Endothelial cell of umbilical vein (primary cell): ENCODE measurements at regions not wholly inside any gene's neighbourhood (a gene's known extent, or its start where the extent isn't known, plus 50 kb on each side); places are given as distances from the start of the nearest gene placed in this dataset.

Source experiments
- BruUV-seq: library from RNA; stranded (reverse); fragments of 400-500 nt; replicated peaks from 2 replicates; lab custom pipeline; 2021; lab: Mats Ljungman, UMichigan
- CTCF ChIA-PET: fragments of 300-600, 350-600 bp; sonication (Branson Sonifier 250); formaldehyde crosslinking; loops from one replicate; lab custom pipeline; 2021; ENCODE audit warnings: antibody characterized with exemption, inconsistent platforms; lab: Charles Lee
- POLR2A ChIA-PET: fragments of 300-600, 350-600 bp; sonication (Branson Sonifier 250); formaldehyde crosslinking; loops from one replicate; lab custom pipeline; 2021; ENCODE audit warnings: antibody characterized with exemption, inconsistent platforms; lab: Charles Lee
- DNase-seq: peaks from one replicate; pipeline ENCODE4 v3.0.0-alpha.2; 2011; ENCODE audit warnings: low read depth, low spot score
- FAIRE-seq: peaks from 2 replicates; lab custom pipeline; 2011; peaks lifted over from hg19 to GRCh38; lab: Jason Lieb, UNC
- H2AFZ ChIP-seq: 2 replicates; pipeline ENCODE4 v1.6.0; 2012; ENCODE audit warnings: low read depth, low read length, control low read depth, inconsistent platforms
- H3K27ac ChIP-seq: 2 replicates; pipeline ENCODE4 v1.5.1; 2011; ENCODE audit warnings: low read depth, mild to moderate bottlenecking, control low read depth, low read length, moderate library complexity; ENCODE audit not compliant: insufficient read depth
- H3K27me3 ChIP-seq, 2 experiments: 2 replicates each; pipeline versions ENCODE4 v1.6.0 to v1.6.1; 2011; ENCODE audit warnings: low read length in 2 of 2, mixed read lengths in 1 of 2; ENCODE audit not compliant: control insufficient read depth in 2 of 2, insufficient read depth in 2 of 2
- H3K36me3 ChIP-seq, 2 experiments: 2 replicates in 1 of 2; 3 replicates in 1 of 2; pipeline ENCODE4 v1.5.1; 2011; ENCODE audit warnings: low read length in 2 of 2, mild to moderate bottlenecking in 1 of 2, moderate library complexity in 1 of 2; ENCODE audit not compliant: control insufficient read depth in 2 of 2, insufficient read depth in 2 of 2; ENCODE audit errors: extremely low read depth in 1 of 2
- H3K4me1 ChIP-seq: 3 replicates; pipeline ENCODE4 v1.5.1; 2011; ENCODE audit warnings: mild to moderate bottlenecking, low read length; ENCODE audit not compliant: control insufficient read depth, insufficient read depth; ENCODE audit errors: extremely low read depth
- H3K4me2 ChIP-seq: 2 replicates; pipeline ENCODE4 v1.6.1; 2011; ENCODE audit warnings: low read length, control low read depth, mixed read lengths; ENCODE audit not compliant: insufficient read depth
- H3K4me3 ChIP-seq, 3 experiments: fragments of 200-600 bp in 1 of 3; sonication (generic), shearing (Covaris generic) in 1 of 3; replicated peaks in 1 of 3; 2 replicates each; pipeline ENCODE4 v1.5.1; 2011 to 2016; ENCODE audit warnings: control low read depth in 3 of 3, low read length in 3 of 3, mild to moderate bottlenecking in 2 of 3, inconsistent platforms in 1 of 3, low read depth in 1 of 3, moderate library complexity in 1 of 3; ENCODE audit not compliant: insufficient read depth in 1 of 3
- H3K79me2 ChIP-seq: 2 replicates; pipeline ENCODE4 v1.6.0; 2012; ENCODE audit warnings: low read length, inconsistent platforms; ENCODE audit not compliant: control insufficient read depth, insufficient read depth
- H3K9ac ChIP-seq: replicated peaks from 2 replicates; pipeline ENCODE3; 2011; ENCODE audit warnings: low read length, control low read depth; ENCODE audit not compliant: insufficient read depth; ENCODE audit errors: extremely low read depth
- H3K9me1 ChIP-seq: replicated peaks from 3 replicates; pipeline ENCODE4 v1.6.0; 2011; ENCODE audit warnings: mild to moderate bottlenecking, low read length; ENCODE audit not compliant: control insufficient read depth, insufficient read depth; ENCODE audit errors: extremely low read depth
- H3K9me3 ChIP-seq: replicated peaks from 2 replicates; pipeline ENCODE4 v1.5.1; 2012; ENCODE audit warnings: low read length, inconsistent platforms; ENCODE audit not compliant: control insufficient read depth, insufficient read depth
- H4K20me1 ChIP-seq: replicated peaks from 2 replicates; pipeline ENCODE3; 2011; ENCODE audit warnings: mild to moderate bottlenecking, low read length; ENCODE audit not compliant: control insufficient read depth, insufficient read depth; ENCODE audit errors: extremely low read depth
- EZH2 ChIP-seq: IDR thresholded peaks from 2 replicates; pipeline ENCODE4 v1.6.1; 2012; ENCODE audit warnings: borderline replicate concordance, low read depth, mild to moderate bottlenecking, moderate library complexity, low read length, inconsistent platforms; ENCODE audit not compliant: severe bottlenecking
- FOS ChIP-seq: IDR thresholded peaks from 2 replicates; pipeline ENCODE4 v1.6.1; 2011; ENCODE audit warnings: mild to moderate bottlenecking, low read length, moderate library complexity, borderline replicate concordance; ENCODE audit not compliant: insufficient read depth
- GATA2 ChIP-seq: IDR thresholded peaks from 2 replicates; pipeline ENCODE4 v1.7.0; 2011; ENCODE audit warnings: low read depth, mild to moderate bottlenecking, moderate library complexity, mixed read lengths, low read length; ENCODE audit not compliant: insufficient read length, insufficient read depth
- JUN ChIP-seq: IDR thresholded peaks from 2 replicates; pipeline ENCODE4 v1.6.1; 2011; ENCODE audit warnings: borderline replicate concordance, low read depth; ENCODE audit not compliant: insufficient read length, insufficient read depth
- MYC ChIP-seq: IDR thresholded peaks from one replicate; pipeline ENCODE4 v1.6.1; 2011; ENCODE audit warnings: mild to moderate bottlenecking, low read depth, low read length
- POLR2A ChIP-seq: IDR thresholded peaks from 2 replicates; pipeline ENCODE4 v1.6.1; 2012; ENCODE audit warnings: low read depth, mild to moderate bottlenecking, control low read depth, low read length
- POLR2AphosphoS5 ChIP-seq: IDR thresholded peaks from 2 replicates; pipeline ENCODE4 v1.6.1; 2012; ENCODE audit warnings: low read depth, mild to moderate bottlenecking, control low read depth, low read length, moderate library complexity; ENCODE audit not compliant: insufficient read depth
- dilution Hi-C: fragments of 300-500 bp; cut with MboI; formaldehyde crosslinking; loops from one replicate; pipeline ENCODE4 v1.15.0; 2019; ENCODE audit warnings: low sequenced_read_pairs; ENCODE audit not compliant: extremely low pct_ligation_motif_present
- intact Hi-C: fragments of 100-400 bp; cut with micrococcal nuclease; formaldehyde crosslinking; loops from one replicate; pipeline ENCODE4 v1.10.0; 2022
- TF ChIP-seq, protein P1 (sequence below), 2 donors: IDR thresholded peaks; 1 replicate in 1 of 2; 2 replicates in 1 of 2; pipeline ENCODE4 v1.5.1; 2011; ENCODE audit warnings: low read length in 2 of 2, mild to moderate bottlenecking in 2 of 2, moderate library complexity in 2 of 2, control low read depth in 1 of 2, inconsistent platforms in 1 of 2, low read depth in 1 of 2; ENCODE audit not compliant: insufficient read depth in 1 of 2; ENCODE audit errors: extremely low read depth in 1 of 2
- TF ChIP-seq, protein P2 (sequence below): IDR thresholded peaks from 2 replicates; pipeline ENCODE4 v1.6.1; 2011; ENCODE audit not compliant: insufficient read depth, insufficient read length

DNA sequence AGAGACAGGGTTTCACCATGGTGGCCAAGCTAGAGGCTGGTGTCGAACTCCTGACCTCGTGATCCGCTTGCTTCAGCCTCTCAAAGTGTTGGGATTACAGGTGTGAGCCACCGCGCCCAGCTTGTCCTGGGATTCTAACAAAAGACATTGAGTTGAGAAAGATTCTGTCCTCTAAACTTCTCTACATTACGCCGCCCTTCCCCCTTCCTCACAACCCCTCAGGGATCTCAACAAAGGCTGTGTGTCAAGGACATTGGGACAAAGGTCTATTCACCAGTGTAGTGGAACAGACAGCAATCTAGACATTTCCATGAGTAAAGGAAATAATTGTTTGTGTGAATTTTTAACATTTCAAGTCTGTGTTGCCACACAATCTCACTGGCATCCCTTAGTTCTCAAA lies 68.8 kb upstream of the KIF5B start:
- H3K27me3 ChIP-seq, result peaks cover 3 to 6% of the 10 kb centered on the region in 2 experiments
- H3K27ac ChIP-seq, result no peak overlapping the region
- no peaks in the 10 kb centered on the region for H3K79me2 ChIP-seq
- H2AFZ ChIP-seq, result no peak overlapping the region
- no TSS peak for BruUV-seq
- H3K9me3 ChIP-seq, result no peaks in the 10 kb centered on the region
- no peak for TF ChIP-seq GATA2
- TF ChIP-seq JUN, result no peak
- no peak for TF ChIP-seq FOS
- no peak for TF ChIP-seq MYC
- no peak for TF ChIP-seq EZH2
- TF ChIP-seq, protein P1, sequence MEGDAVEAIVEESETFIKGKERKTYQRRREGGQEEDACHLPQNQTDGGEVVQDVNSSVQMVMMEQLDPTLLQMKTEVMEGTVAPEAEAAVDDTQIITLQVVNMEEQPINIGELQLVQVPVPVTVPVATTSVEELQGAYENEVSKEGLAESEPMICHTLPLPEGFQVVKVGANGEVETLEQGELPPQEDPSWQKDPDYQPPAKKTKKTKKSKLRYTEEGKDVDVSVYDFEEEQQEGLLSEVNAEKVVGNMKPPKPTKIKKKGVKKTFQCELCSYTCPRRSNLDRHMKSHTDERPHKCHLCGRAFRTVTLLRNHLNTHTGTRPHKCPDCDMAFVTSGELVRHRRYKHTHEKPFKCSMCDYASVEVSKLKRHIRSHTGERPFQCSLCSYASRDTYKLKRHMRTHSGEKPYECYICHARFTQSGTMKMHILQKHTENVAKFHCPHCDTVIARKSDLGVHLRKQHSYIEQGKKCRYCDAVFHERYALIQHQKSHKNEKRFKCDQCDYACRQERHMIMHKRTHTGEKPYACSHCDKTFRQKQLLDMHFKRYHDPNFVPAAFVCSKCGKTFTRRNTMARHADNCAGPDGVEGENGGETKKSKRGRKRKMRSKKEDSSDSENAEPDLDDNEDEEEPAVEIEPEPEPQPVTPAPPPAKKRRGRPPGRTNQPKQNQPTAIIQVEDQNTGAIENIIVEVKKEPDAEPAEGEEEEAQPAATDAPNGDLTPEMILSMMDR (IDR thresholded peaks at IDR 0.05; ENCODE audit: extremely low read depth in 1 of 2, insufficient read depth in 1 of 2, low read depth in 1 of 2, low read length in 2 of 2), result no peak
- TF ChIP-seq, protein P2, sequence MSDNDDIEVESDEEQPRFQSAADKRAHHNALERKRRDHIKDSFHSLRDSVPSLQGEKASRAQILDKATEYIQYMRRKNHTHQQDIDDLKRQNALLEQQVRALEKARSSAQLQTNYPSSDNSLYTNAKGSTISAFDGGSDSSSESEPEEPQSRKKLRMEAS, result no peak
- no peak for TF ChIP-seq POLR2AphosphoS5
- no peak for TF ChIP-seq POLR2A
- dilution Hi-C loops, result no loop called here
- FAIRE-seq (no peak), DNase-seq (no peak)
- H4K20me1 ChIP-seq, result no peaks in the 10 kb centered on the region
- no peak overlapping the region for H3K9ac ChIP-seq
- no peaks in the 10 kb centered on the region for H3K4me1 ChIP-seq
- ChIA-PET CTCF (no interaction called here), POLR2A (interaction anchor here (0.7 kb wide), 1 partner anchor 367 kb away, joined by 3 read pairs; no protein-coding TSS in a partner anchor)
- no peak overlapping the region for H3K4me3 ChIP-seq
- H3K9me1 ChIP-seq, result no peaks in the 10 kb centered on the region
- intact Hi-C loops, result no loop called here
- no peak overlapping the region for H3K4me2 ChIP-seq
- no peaks in the 10 kb centered on the region for H3K36me3 ChIP-seq
